ENCODE measurements at regions not wholly inside any gene's neighbourhood (a gene's known extent, or its start where the extent isn't known, plus 50 kb on each side); places are given as distances from the start of the nearest gene placed in this dataset.

- H3K27me3 ChIP-seq: no peaks in the 10 kb centered on the region
- intact Hi-C loops (cut with DNase I): no loop called here
- H3K9me3 ChIP-seq: no peaks in the 10 kb centered on the region
- DNase-seq (ENCODE audit: extremely low spot score in 2 of 2): no peak
- no peak for TF ChIP-seq POLR2A (IDR thresholded peaks at IDR 0.05)
- TF ChIP-seq POLR2AphosphoS5 (IDR thresholded peaks at IDR 0.05; ENCODE audit: insufficient read depth in 1 of 2, low read depth in 1 of 2): no peak
- TF ChIP-seq CTCF (IDR thresholded peaks at IDR 0.05): no peak
- H3K4me3 ChIP-seq: no peak overlapping the region
- no peak overlapping the region for H3K27ac ChIP-seq
- H3K4me1 ChIP-seq: no peaks in the 10 kb centered on the region
- peaks cover 0 to 5% of the 10 kb centered on the region in 2 donors for H3K36me3 ChIP-seq
Measured at GRCh38 chr7:35893649-35894048, 92.8 kb downstream of the SEPTIN7 start.

GRCh38 chr7:35894721-35895120, 93.9 kb downstream of the SEPTIN7 start:
- H3K4me1 ChIP-seq: no peaks in the 10 kb centered on the region
- no peaks in the 10 kb centered on the region for H3K27me3 ChIP-seq
- no peak for DNase-seq (ENCODE audit: extremely low spot score in 2 of 2)
- TF ChIP-seq POLR2AphosphoS5 (IDR thresholded peaks at IDR 0.05; ENCODE audit: insufficient read depth in 1 of 2, low read depth in 1 of 2) (no peak), CTCF (IDR thresholded peaks at IDR 0.05) (no peak)
- no peak overlapping the region for H3K27ac ChIP-seq
- H3K9me3 ChIP-seq: no peaks in the 10 kb centered on the region
- H3K4me3 ChIP-seq: no peak overlapping the region
- H3K36me3 ChIP-seq: peaks cover 0 to 16% of the 10 kb centered on the region in 2 donors
- intact Hi-C loops (cut with DNase I): loop anchor here (5.0 kb wide), 1 partner anchor 32 kb away; no protein-coding TSS in a partner anchor

GRCh38 chr7:35900651-35901050, 99.8 kb downstream of the SEPTIN7 start:
- intact Hi-C loops (cut with DNase I): no loop called here
- H3K36me3 ChIP-seq: peaks cover 0 to 26% of the 10 kb centered on the region in 2 donors

GRCh38 chr7:35905555-35905954, 104.7 kb downstream of the SEPTIN7 start:
- no peak for DNase-seq (ENCODE audit: extremely low spot score in 2 of 2)
- Histone ChIP-seq H3K4me3 (no peak overlapping the region), H3K27ac (no peak overlapping the region), H3K27me3 (no peaks in the 10 kb centered on the region), H3K4me1 (no peaks in the 10 kb centered on the region), H3K36me3 (peaks cover 0 to 2% of the 10 kb centered on the region in 2 donors), H3K9me3 (no peaks in the 10 kb centered on the region)
- TF ChIP-seq CTCF (IDR thresholded peaks at IDR 0.05): no peak
- no peak for TF ChIP-seq POLR2AphosphoS5 (IDR thresholded peaks at IDR 0.05; ENCODE audit: insufficient read depth in 1 of 2, low read depth in 1 of 2)
- TF ChIP-seq POLR2A (IDR thresholded peaks at IDR 0.05): no peak
- intact Hi-C loops (cut with DNase I): loop anchor here (5.0 kb wide), 1 partner anchor 193 kb away; no protein-coding TSS in a partner anchor

More at GRCh38 chr7:35900651-35901050, 99.8 kb downstream of the SEPTIN7 start:
- no peak for DNase-seq (ENCODE audit: extremely low spot score in 2 of 2)
- no peak overlapping the region for H3K4me3 ChIP-seq
- no peaks in the 10 kb centered on the region for H3K9me3 ChIP-seq
- TF ChIP-seq POLR2AphosphoS5 (IDR thresholded peaks at IDR 0.05; ENCODE audit: insufficient read depth in 1 of 2, low read depth in 1 of 2) (no peak), CTCF (IDR thresholded peaks at IDR 0.05) (no peak), POLR2A (IDR thresholded peaks at IDR 0.05) (no peak)
- H3K4me1 ChIP-seq: no peaks in the 10 kb centered on the region
- no peak overlapping the region for H3K27ac ChIP-seq
- no peaks in the 10 kb centered on the region for H3K27me3 ChIP-seq

GRCh38 chr7:35906191-35906908, 105.5 kb downstream of the SEPTIN7 start:
- Histone ChIP-seq H3K36me3 (no peaks in the 10 kb centered on the region), H3K4me1 (no peaks in the 10 kb centered on the region), H3K4me3 (no peak overlapping the region), H3K27me3 (no peaks in the 10 kb centered on the region), H3K9me3 (no peaks in the 10 kb centered on the region), H3K27ac (no peak overlapping the region)
- TF ChIP-seq CTCF (IDR thresholded peaks at IDR 0.05) (peak; percentile 76 to 96 (median 84)), POLR2A (IDR thresholded peaks at IDR 0.05) (no peak)
- no peak for DNase-seq (ENCODE audit: extremely low spot score in 2 of 2)
- intact Hi-C loops (cut with DNase I): loop anchor here (5.0 kb wide), 1 partner anchor 194 kb away; no protein-coding TSS in a partner anchor
